Mesothelial cell of epicardium (in vitro differentiated cells): ENCODE measurements at regions not wholly inside any gene's neighbourhood (a gene's known extent, or its start where the extent isn't known, plus 50 kb on each side); places are given as distances from the start of the nearest gene placed in this dataset.

Experiments used
- DNase-seq, 2 experiments: peaks; one replicate each; pipeline ENCODE4 v3.0.0; 2021; ENCODE audit warnings: low spot score in 2 of 2; ENCODE audit not compliant: unreplicated experiment in 2 of 2
- H3K27ac Mint-ChIP-seq: 2 replicates; pipeline ENCODE4 v1.8.0; 2021; ENCODE audit warnings: mixed read lengths
- H3K27me3 Mint-ChIP-seq: 2 replicates; pipeline ENCODE4 v1.8.0; 2021; ENCODE audit warnings: low read depth, mixed read lengths
- H3K36me3 Mint-ChIP-seq: 2 replicates; pipeline ENCODE4 v1.8.0; 2021; ENCODE audit warnings: mixed read lengths
- H3K4me1 Mint-ChIP-seq: 2 replicates; pipeline ENCODE4 v1.8.0; 2021; ENCODE audit warnings: mixed read lengths
- H3K4me3 Mint-ChIP-seq: 2 replicates; pipeline ENCODE4 v1.8.0; 2021; ENCODE audit warnings: mild to moderate bottlenecking, moderate library complexity, mixed read lengths
- H3K9me3 Mint-ChIP-seq: 2 replicates; pipeline ENCODE4 v1.8.0; 2021; ENCODE audit warnings: mixed read lengths
- CTCF ChIP-seq: fragments of 200-600 bp; sonication (generic); IDR thresholded peaks from one replicate; pipeline ENCODE4 v1.5.0; 2021; ENCODE audit warnings: antibody characterized with exemption; ENCODE audit not compliant: unreplicated experiment

- peaks cover 26% of the 10 kb centered on the region for H3K4me1 Mint-ChIP-seq
- H3K4me3 Mint-ChIP-seq = no peak overlapping the region
- H3K27ac Mint-ChIP-seq = no peak overlapping the region
- H3K27me3 Mint-ChIP-seq = peaks cover 2% of the 10 kb centered on the region
- H3K9me3 Mint-ChIP-seq = peaks cover 23% of the 10 kb centered on the region
- no peak for TF ChIP-seq CTCF
- H3K36me3 Mint-ChIP-seq = peaks cover 8% of the 10 kb centered on the region
- no peak for DNase-seq
These were observed 228.1 kb upstream of the TNRC6C start for GRCh38 chr17:77730376-77730775.

GRCh38 chr17:77733576-77734296 is 224.8 kb upstream of the TNRC6C start:
- H3K4me1 Mint-ChIP-seq = peaks cover 28% of the 10 kb centered on the region
- peak in 1 of 2 experiments; percentile 34 for DNase-seq
- no peak for TF ChIP-seq CTCF
- peaks cover 6% of the 10 kb centered on the region for H3K27me3 Mint-ChIP-seq
- no peak overlapping the region for H3K4me3 Mint-ChIP-seq
- H3K9me3 Mint-ChIP-seq = peaks cover 23% of the 10 kb centered on the region
- H3K27ac Mint-ChIP-seq = no peak overlapping the region
- peaks cover 8% of the 10 kb centered on the region for H3K36me3 Mint-ChIP-seq

GRCh38 chr17:77734371-77735080 is 224.0 kb upstream of the TNRC6C start:
- Mint-ChIP-seq H3K27me3 (peaks cover 12% of the 10 kb centered on the region), H3K27ac (peak overlapping the region; percentile 92), H3K4me3 (peak overlapping the region; percentile 48), H3K4me1 (peaks cover 28% of the 10 kb centered on the region), H3K36me3 (peaks cover 8% of the 10 kb centered on the region), H3K9me3 (peaks cover 23% of the 10 kb centered on the region)
- DNase-seq = peak; percentile 84 to 95
- TF ChIP-seq CTCF = no peak

- peaks cover 8% of the 10 kb centered on the region for H3K36me3 Mint-ChIP-seq
- peak overlapping the region; percentile 92 for H3K27ac Mint-ChIP-seq
- no peak for TF ChIP-seq CTCF
- H3K4me1 Mint-ChIP-seq = peaks cover 28% of the 10 kb centered on the region
- peak overlapping the region; percentile 8 for H3K4me3 Mint-ChIP-seq
- peaks cover 20% of the 10 kb centered on the region for H3K9me3 Mint-ChIP-seq
- H3K27me3 Mint-ChIP-seq = peaks cover 12% of the 10 kb centered on the region
- DNase-seq = peak in 1 of 2 experiments; percentile 61
These were observed 223.4 kb upstream of the TNRC6C start for GRCh38 chr17:77735081-77735565.

- peak overlapping the region; percentile 92 for H3K27ac Mint-ChIP-seq
- peaks cover 20% of the 10 kb centered on the region for H3K9me3 Mint-ChIP-seq
- peaks cover 28% of the 10 kb centered on the region for H3K4me1 Mint-ChIP-seq
- H3K36me3 Mint-ChIP-seq = peaks cover 5% of the 10 kb centered on the region
- H3K4me3 Mint-ChIP-seq = no peak overlapping the region
- TF ChIP-seq CTCF = no peak
- DNase-seq = no peak
- peaks cover 18% of the 10 kb centered on the region for H3K27me3 Mint-ChIP-seq
These were observed 222.8 kb upstream of the TNRC6C start for GRCh38 chr17:77735566-77736198.
